ENCODE measurements at regions not wholly inside any gene's neighbourhood (a gene's known extent, or its start where the extent isn't known, plus 50 kb on each side); places are given as distances from the start of the nearest gene placed in this dataset.
"Not testable (repeated sequence)": the region's sequence is repeated elsewhere in the genome, so short reads cannot be mapped to it uniquely, and the experiment has no call there.

DNA sequence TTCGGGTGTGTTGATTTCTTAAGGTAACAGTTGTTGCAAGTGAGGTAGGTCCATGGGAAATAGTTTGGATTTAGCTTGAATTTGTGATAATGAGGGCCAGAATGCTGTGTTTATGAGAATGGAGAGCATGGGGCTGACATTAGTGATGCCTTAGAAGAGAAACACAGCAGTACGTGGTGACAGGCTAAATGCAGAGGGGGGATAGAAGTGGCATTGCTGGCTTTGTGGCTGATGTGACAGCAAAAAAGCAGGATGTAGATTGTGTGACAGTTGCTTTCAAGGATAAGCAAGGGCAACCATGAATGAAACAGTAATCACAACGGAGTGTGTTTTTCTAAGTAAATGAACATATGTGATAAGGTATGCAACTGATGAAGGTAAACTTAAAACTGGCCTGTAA, 103.4 kb upstream of the SGCD start:
- no peaks in the 10 kb centered on the region for H3K36me3 Mint-ChIP-seq

DNA sequence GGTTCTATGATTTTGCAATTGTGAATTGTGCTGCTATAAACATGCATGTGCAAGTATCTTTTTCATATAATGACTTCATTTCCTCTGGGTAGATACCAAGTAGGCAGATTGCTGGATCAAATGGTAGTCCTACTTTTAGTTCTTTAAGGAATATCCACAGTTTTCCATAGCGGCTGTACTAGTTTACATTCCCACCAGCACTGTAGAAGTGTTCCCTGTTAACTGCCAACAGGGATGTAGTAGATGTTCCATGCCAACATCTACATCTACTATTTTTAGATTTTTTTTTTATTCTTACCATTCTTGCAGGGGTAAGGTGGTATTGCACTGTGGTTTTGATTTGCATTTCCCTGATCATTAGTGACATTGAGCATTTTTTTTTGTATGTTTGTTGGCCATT, 100.5 kb upstream of the SGCD start:
- not testable (repeated sequence) for H3K4me1 Mint-ChIP-seq, H3K27me3 Mint-ChIP-seq, H3K36me3 Mint-ChIP-seq, H3K9me3 Mint-ChIP-seq, H3K4me3 Mint-ChIP-seq, H3K27ac Mint-ChIP-seq

More for the DNA sequence above, 103.4 kb upstream of the SGCD start:
- no peak overlapping the region for H3K4me3 Mint-ChIP-seq
- H3K27ac Mint-ChIP-seq, result no peak overlapping the region
- peaks cover 2% of the 10 kb centered on the region for H3K27me3 Mint-ChIP-seq
- H3K4me1 Mint-ChIP-seq, result no peaks in the 10 kb centered on the region
- H3K9me3 Mint-ChIP-seq, result no peaks in the 10 kb centered on the region

DNA sequence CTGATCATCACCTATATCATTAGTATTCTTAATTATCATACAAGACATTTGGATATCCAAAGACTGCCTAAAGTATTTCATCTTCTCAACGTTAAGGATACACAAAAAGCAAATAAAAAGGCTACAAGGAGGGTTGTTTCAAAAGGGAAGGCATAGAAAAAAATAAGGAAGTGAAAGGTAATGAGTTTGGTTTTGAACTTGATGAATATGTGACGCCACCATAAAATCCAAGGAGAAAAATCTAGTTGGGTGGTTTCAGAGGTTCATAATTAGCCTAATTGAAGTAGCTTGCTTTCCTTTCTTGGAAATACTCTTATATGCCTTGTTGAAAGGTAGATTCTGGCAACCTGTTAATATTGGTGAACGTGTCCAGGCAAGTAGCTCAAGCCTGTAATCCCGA, 96.1 kb upstream of the SGCD start:
- H3K9me3 Mint-ChIP-seq, result no peaks in the 10 kb centered on the region
- H3K36me3 Mint-ChIP-seq, result no peaks in the 10 kb centered on the region
- no peak overlapping the region for H3K4me3 Mint-ChIP-seq
- no peaks in the 10 kb centered on the region for H3K27me3 Mint-ChIP-seq
- no peaks in the 10 kb centered on the region for H3K4me1 Mint-ChIP-seq
- no peak overlapping the region for H3K27ac Mint-ChIP-seq

DNA sequence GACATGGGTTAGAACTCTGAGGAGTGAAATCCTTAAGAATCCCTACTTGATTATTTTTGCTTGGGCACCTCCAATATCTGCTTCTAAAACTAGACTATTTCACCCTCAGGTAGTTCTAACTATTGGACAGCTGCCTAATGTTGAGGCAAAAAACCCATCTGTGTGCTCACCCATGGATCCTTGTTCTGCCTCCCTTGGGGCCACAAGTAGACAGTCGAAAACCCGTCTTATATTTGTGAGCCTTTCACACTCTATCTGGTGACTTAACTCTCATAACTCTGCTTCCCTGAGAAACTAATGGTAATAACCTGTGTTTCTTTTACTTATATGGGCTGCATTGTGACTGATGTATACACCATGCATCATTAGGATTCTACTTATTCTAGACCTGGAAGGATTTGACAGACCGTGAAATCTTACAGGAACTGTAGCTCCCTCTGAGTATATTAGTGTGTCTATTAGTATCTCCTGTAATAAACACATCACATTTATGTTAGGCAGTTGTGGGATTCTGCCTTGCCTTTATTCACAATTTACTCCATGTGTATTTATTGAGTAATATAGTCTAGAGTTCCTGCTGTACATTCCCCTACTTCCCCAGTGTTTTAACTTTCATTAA, 94.6 kb upstream of the SGCD start:
- Mint-ChIP-seq H3K9me3 (no peaks in the 10 kb centered on the region), H3K4me1 (no peaks in the 10 kb centered on the region), H3K36me3 (no peaks in the 10 kb centered on the region)

DNA sequence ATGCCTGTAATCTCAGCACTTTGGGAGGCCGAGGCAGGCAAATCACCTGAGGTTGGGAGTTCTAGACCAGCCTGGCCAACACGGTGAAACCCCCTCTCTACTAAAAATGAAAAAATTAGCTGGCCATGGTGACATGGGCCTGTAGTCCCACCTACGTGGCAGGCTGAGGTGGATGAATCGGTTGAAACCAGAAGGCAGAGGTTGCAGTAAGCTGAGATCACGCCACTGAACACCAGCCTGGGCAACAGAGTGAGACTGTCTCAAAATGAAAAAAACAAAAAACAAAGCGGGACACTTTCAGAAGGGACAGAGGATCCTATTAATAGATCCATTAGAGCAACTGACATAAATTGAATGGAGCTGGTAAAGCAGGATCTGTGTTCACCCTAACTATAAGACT, 89.6 kb upstream of the SGCD start:
- H3K4me1 Mint-ChIP-seq, result no peaks in the 10 kb centered on the region
- no peaks in the 10 kb centered on the region for H3K9me3 Mint-ChIP-seq
- H3K27ac Mint-ChIP-seq, result peak overlapping the region; percentile 6
- H3K36me3 Mint-ChIP-seq, result no peaks in the 10 kb centered on the region
- H3K27me3 Mint-ChIP-seq, result no peaks in the 10 kb centered on the region
- no peak overlapping the region for H3K4me3 Mint-ChIP-seq

More for the DNA sequence above, 94.6 kb upstream of the SGCD start:
- H3K4me3 Mint-ChIP-seq, result no peak overlapping the region
- no peak overlapping the region for H3K27ac Mint-ChIP-seq
- no peaks in the 10 kb centered on the region for H3K27me3 Mint-ChIP-seq

DNA sequence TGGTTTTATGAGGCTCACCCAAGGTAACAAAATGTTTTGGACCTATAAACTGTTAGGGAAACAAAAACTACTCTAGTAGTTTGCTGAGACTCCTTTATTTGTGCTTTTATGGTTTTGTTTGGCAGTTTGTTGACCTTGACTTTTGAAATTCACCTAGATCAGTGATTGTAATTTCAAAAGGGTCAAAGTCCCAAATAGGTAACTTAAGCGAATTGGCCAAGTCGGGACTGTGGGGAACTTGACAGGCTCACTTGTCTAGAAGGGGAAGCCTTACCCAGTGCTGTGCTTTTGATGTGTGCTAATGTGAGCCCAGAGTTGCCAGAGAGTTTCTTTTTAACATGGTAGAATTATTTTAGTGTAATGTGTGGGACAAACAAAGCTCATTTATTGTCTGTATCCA, 87.2 kb upstream of the SGCD start:
- H3K4me3 Mint-ChIP-seq, result no peak overlapping the region
- no peak overlapping the region for H3K27ac Mint-ChIP-seq

DNA sequence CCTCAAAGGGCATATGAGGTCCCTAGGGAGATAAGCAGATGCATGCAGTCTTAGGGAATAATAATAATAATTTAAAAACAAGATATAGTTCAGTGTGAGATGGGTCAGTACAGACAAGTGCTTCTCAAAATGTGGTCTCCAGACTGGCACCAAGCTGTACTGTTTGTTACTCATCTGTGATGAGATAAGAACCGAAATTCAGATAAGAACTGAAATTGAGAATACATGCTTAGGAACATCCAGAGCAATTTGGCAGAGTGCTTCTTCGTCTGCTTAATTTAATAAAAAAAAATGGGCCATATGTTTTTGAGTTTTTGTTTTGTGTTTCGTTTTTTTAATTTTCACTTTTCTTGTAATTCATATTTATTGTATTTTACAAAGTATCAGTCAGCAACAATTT, 86.5 kb upstream of the SGCD start:
- Mint-ChIP-seq H3K36me3 (no peaks in the 10 kb centered on the region), H3K9me3 (no peaks in the 10 kb centered on the region), H3K4me1 (no peaks in the 10 kb centered on the region), H3K27ac (no peak overlapping the region), H3K4me3 (no peak overlapping the region), H3K27me3 (no peaks in the 10 kb centered on the region)

More for the DNA sequence above, 87.2 kb upstream of the SGCD start:
- no peaks in the 10 kb centered on the region for H3K36me3 Mint-ChIP-seq
- no peaks in the 10 kb centered on the region for H3K9me3 Mint-ChIP-seq
- H3K27me3 Mint-ChIP-seq, result no peaks in the 10 kb centered on the region
- no peaks in the 10 kb centered on the region for H3K4me1 Mint-ChIP-seq

DNA sequence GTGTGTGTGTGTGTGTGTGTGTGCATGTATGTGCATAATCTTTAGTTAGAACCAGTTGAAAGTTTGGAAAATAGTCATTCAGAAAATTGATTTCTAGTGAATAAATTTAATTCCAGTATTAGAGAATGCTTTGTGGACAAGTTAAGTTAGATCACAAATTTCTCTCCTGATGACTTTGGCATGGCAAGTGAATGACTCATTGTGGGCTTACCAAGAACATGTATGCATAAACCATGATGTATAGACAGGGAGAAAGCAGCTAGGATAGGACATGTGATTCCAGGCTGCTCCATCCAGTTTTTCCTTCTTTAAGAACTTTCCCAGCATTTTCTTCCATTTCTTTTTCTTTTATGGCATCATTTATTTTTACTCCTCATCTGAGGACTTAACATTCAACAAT, 85.7 kb upstream of the SGCD start:
- H3K36me3 Mint-ChIP-seq, result no peaks in the 10 kb centered on the region
- no peaks in the 10 kb centered on the region for H3K9me3 Mint-ChIP-seq
- no peak overlapping the region for H3K4me3 Mint-ChIP-seq
- H3K4me1 Mint-ChIP-seq, result no peaks in the 10 kb centered on the region
- no peak overlapping the region for H3K27ac Mint-ChIP-seq
- peaks cover 1% of the 10 kb centered on the region for H3K27me3 Mint-ChIP-seq

DNA sequence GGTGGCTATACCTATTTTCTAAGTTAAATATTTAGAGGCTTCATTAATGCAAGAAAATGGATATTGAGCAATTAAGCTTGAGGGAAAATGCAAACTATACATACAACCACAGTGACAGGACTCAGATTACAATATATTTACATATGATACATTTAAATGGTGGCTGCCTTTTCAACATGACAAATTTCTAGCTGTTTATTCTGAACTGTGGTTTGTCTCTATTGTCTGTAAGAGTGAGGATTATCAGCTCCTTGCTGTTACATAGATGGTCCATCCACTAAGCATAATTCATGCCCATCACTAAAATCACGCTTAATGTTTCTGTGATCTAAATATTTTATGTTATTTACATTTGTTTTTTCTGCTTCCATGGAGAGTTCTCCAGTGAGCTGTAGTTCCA, 81.1 kb upstream of the SGCD start:
- H3K9me3 Mint-ChIP-seq, result no peaks in the 10 kb centered on the region
- H3K27ac Mint-ChIP-seq, result no peak overlapping the region
- no peaks in the 10 kb centered on the region for H3K36me3 Mint-ChIP-seq
- H3K4me1 Mint-ChIP-seq, result no peaks in the 10 kb centered on the region
- H3K4me3 Mint-ChIP-seq, result no peak overlapping the region
- peaks cover 4% of the 10 kb centered on the region for H3K27me3 Mint-ChIP-seq

DNA sequence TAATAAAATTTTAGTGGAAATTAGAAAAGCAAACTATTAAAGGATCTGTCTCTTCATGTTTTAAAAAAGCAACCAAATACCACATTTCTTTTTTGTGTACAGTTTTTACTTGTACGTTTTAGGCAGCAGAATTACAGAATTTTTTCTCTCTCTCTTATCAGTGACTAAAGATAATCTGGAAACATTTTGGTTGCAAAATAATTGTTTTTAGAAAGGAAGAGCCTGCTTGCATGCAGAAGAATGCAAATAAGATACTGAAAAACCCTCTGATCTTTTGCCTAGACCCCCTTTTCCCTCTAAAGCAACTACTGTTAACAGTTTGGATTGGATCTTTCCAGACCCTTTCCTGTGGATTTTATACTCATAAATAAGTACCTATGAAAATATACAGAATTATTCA, 75.9 kb upstream of the SGCD start:
- no peak overlapping the region for H3K27ac Mint-ChIP-seq
- H3K9me3 Mint-ChIP-seq, result no peaks in the 10 kb centered on the region
- no peaks in the 10 kb centered on the region for H3K4me1 Mint-ChIP-seq
- H3K4me3 Mint-ChIP-seq, result no peak overlapping the region
- peaks cover 3% of the 10 kb centered on the region for H3K27me3 Mint-ChIP-seq
- H3K36me3 Mint-ChIP-seq, result no peaks in the 10 kb centered on the region

DNA sequence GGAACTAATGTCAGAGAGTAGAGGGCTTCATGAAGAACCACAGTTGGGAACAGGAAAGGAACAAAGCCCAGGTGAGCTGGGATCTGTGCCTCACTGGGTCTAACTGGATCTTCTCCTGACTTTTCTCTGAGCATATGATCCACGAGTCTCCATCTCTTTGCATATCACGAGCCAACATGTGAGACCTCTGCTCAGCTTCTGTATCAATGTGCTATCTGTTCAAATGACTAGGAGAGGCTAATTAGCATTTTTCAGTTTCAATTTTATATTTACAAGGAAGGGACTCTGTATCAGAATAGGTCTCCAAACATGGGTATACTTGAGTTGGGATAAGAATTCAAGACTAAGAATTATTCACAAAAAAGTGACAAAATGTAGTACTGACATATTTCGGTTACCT, 73.8 kb upstream of the SGCD start:
- no peaks in the 10 kb centered on the region for H3K36me3 Mint-ChIP-seq
- peaks cover 1% of the 10 kb centered on the region for H3K27me3 Mint-ChIP-seq
- no peak overlapping the region for H3K27ac Mint-ChIP-seq
- no peak overlapping the region for H3K4me3 Mint-ChIP-seq
- H3K4me1 Mint-ChIP-seq, result no peaks in the 10 kb centered on the region
- no peaks in the 10 kb centered on the region for H3K9me3 Mint-ChIP-seq

DNA sequence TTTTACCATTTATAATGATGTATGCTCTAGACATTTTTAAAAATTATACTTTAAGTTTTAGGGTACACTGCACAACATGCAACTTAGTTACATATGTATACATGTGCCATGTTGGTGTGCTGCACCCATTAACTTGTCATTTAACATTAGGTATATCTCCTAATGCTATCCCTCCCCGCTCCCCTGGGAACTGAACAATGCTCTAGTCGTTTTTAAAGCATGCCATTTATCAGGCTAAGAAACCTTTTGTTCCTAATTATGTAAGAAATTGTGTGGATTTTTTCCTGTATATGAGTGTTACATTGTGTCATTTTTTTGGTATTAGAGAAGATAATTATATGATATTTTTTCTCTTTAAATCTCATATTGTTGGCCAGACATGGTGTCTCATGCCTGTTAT, 72.8 kb upstream of the SGCD start:
- Mint-ChIP-seq H3K27me3 (peaks cover 1% of the 10 kb centered on the region), H3K4me1 (no peaks in the 10 kb centered on the region), H3K27ac (no peak overlapping the region), H3K4me3 (no peak overlapping the region), H3K36me3 (no peaks in the 10 kb centered on the region), H3K9me3 (no peaks in the 10 kb centered on the region)

DNA sequence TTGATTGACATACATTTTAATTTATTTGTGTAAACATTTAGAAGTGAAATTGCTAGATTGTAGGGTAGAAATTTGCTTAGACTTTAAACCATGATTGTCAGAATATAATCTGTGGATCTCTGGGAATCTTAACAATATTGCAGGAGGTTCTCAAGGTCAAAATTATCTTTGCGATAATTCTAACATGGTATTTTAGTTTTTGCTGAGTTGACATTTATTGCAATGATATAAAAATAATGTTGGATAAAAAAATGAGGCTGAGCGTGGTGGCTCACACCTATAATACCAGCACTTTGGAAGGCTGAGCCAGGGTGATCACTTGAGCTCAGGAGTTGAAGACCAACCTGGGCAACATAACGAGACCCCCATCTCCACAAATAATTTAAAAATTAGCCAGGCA, 70.3 kb upstream of the SGCD start:
- no peaks in the 10 kb centered on the region for H3K9me3 Mint-ChIP-seq
- peaks cover 1% of the 10 kb centered on the region for H3K27me3 Mint-ChIP-seq
- H3K4me1 Mint-ChIP-seq, result no peaks in the 10 kb centered on the region
- H3K27ac Mint-ChIP-seq, result no peak overlapping the region
- H3K4me3 Mint-ChIP-seq, result no peak overlapping the region
- H3K36me3 Mint-ChIP-seq, result no peaks in the 10 kb centered on the region

DNA sequence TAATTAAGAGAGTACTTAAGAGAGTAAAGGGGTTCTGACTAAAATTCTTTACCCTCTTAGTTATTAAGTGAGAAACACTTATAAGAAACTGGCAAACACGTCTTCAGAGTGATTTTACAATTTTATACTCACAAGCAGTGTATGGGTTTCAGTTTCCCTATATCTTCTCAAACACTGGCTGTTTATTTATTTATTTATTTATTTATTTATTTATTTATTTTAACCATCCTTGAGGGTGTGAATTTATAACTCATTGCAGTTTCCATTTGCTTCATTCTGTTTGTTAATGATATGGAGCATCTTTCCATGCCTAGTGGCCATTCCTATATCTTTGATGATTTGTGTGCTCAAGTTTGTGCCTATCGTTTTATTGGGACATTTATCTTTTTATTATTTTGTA, 68.0 kb upstream of the SGCD start:
- H3K9me3 Mint-ChIP-seq, result no peaks in the 10 kb centered on the region
- no peak overlapping the region for H3K4me3 Mint-ChIP-seq
- no peak overlapping the region for H3K27ac Mint-ChIP-seq
- H3K36me3 Mint-ChIP-seq, result no peaks in the 10 kb centered on the region
- no peaks in the 10 kb centered on the region for H3K4me1 Mint-ChIP-seq
- H3K27me3 Mint-ChIP-seq, result peaks cover 6% of the 10 kb centered on the region

DNA sequence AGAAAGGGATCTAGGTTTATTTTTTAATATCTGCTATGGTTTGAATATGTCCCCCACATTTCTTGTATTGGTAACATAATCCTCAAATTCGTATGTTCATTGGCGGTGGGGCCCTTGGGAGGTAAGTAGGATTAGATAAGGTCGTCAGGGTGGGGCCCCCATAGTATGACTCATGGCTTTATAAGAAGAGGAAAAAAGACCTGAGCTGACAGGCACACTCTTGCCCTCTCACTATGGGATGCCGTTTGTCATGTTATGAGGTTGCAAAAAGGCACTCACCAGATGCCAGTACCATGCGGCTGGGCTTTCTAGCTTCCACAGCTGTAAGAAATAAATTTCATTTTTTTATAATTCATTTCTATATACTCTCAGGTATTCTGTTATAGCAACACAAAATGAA, 67.3 kb upstream of the SGCD start:
- Mint-ChIP-seq H3K27me3 (peaks cover 7% of the 10 kb centered on the region), H3K4me1 (no peaks in the 10 kb centered on the region), H3K27ac (no peak overlapping the region), H3K36me3 (no peaks in the 10 kb centered on the region), H3K4me3 (no peak overlapping the region), H3K9me3 (no peaks in the 10 kb centered on the region)

DNA sequence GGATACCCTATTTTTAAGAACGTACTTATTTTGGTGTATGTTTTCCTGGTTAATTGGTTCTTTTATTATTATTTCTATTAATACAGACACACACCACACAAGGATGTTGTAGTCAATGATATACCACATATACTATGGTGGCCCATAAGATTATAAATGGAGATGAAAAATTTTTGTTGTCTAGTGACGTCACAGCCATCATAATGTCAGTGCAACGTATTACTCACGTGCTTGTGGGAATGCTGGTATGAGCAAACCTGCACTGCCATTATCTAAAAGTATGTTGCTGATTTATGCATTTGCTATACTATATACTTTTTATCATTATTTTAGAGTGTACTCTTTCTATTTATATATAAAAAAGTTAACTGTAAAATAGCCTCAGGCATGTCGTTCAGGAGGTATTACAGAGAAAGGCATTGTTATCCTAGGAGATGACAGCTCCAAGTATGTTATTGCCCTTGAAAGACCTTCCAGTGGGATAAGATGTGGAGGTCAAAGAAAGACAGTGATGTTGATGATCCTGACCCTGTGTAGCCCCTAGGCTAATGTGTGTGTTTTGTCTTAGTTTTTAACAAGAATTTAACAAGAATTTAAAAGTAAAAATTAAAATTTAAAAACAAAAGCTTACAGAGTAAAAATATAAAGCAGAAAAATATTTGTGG, 65.6 kb upstream of the SGCD start:
- Mint-ChIP-seq H3K27ac (no peak overlapping the region), H3K36me3 (no peaks in the 10 kb centered on the region), H3K4me3 (no peak overlapping the region), H3K4me1 (no peaks in the 10 kb centered on the region), H3K27me3 (peaks cover 8% of the 10 kb centered on the region), H3K9me3 (no peaks in the 10 kb centered on the region)

DNA sequence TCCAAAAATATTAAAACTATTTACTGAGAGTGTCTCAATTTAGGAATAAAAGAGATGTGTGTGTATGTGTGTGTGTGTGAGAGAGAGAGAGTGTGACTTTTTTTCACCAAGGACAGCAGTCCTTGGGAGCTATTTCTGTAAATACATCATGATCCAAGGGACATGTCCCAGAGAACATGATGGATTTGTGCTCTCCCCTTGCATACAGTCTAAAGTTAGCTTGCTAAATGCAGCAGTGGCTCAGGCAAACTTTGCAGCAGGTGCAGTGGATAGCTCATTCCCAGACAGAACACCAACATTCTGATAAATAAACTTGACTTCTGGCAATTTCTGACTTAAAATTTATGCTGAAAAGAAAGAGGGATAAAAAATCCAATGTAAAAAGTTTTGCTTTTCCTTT, 55.4 kb upstream of the SGCD start:
- Mint-ChIP-seq H3K27me3 (peaks cover 3% of the 10 kb centered on the region), H3K9me3 (peaks cover 4% of the 10 kb centered on the region), H3K4me3 (no peak overlapping the region), H3K4me1 (no peaks in the 10 kb centered on the region), H3K36me3 (no peaks in the 10 kb centered on the region), H3K27ac (no peak overlapping the region)

Measured in activated naive CD4-positive, alpha-beta T cell treated with anti-CD3 and anti-CD28 coated beads, Interleukin-2, amount 50 U/mL, for 24 hours (primary cell).